GM21423 (cell line): ENCODE measurements at regions not wholly inside any gene's neighbourhood (a gene's known extent, or its start where the extent isn't known, plus 50 kb on each side); places are given as distances from the start of the nearest gene placed in this dataset.

Experiments
- ATAC-seq: cut with Tn5 transposase; IDR thresholded peaks from one replicate; pipeline ENCODE4 v1.9.1; 2021; ENCODE audit warnings: mild to moderate bottlenecking, moderate library complexity; ENCODE audit not compliant: unreplicated experiment

DNA sequence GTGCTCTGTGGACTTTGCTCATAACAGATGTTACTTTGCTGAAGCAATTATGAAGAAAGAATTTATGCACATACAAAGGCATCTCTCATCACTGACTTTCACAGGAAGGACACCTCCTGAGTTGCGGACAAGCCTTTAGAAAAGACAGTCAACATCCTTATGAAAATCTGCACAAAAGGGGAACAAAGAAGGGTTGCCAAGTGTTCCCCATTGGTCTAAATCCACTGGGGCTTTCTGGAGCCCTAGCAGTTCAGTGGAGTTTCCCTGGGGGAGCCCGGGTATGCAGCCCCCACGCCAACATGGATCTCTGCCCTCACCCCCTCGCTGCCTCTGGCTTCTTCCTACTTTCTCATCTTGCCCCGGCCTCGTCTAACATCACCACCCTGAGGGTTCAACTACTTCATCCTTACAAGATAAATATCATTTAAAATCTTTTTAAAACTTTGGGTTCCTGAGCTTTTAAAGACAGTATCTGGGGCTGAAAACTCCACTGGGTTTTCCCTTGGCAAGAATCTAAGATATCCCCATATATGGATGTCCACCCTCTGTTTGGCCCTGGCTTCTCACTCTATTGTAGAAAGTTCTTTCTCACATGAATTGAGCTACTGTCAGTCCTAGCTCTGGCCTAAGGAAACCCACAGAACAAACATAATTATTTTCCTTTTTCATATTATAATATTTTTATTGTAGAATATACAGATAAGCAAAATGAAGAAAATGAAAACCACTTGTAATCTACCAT, 207.9 kb upstream of the RGMA start:
- no peak for ATAC-seq

- no peak for ATAC-seq
Observed at GRCh38 chr15:93294896-93295295, 205.9 kb upstream of the RGMA start.

DNA sequence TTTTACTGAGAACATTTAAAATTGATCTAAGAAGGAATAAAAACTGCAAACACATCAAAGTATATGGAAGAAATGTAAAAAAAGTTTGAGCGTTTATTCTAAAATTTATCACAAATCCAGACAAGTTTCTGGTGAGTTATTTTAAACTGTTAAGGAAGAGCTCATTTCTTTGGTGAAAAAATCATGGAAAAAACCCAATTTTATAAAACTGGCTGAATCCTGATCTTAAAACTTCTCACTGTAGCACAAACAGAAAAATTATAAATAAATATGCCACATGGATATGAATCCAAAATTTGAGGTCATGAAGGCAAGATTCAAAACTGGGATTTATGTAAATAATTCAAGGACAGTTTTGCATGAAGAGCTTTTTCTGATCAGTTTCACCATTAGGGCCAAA, 205.1 kb upstream of the RGMA start:
- no peak for ATAC-seq

DNA sequence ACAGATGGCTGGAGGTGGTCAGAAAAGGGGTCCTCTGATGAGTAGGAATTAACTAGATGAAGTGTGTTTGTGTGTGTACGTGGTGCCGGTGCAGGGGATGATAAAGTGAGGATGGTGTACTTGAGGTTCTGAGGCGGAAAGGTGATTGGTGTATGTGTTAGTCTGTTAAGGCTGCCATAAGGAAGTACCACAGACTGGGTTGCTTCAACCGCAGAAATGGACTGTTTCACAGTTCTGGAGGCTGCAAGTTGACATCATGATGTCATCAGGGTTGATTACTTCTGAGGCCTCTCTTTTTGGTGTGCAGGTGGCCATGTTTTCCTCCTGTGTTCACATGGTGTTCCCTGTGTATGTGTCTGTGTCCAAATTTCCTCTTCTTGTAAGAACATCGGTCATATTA, 202.4 kb upstream of the RGMA start:
- no peak for ATAC-seq

GRCh38 chr15:93290618-93290946, 201.6 kb upstream of the RGMA start:
- ATAC-seq, result no peak

GRCh38 chr15:93289941-93290617, 201.1 kb upstream of the RGMA start:
- ATAC-seq, result no peak

GRCh38 chr15:93288728-93289294, 199.8 kb upstream of the RGMA start:
- ATAC-seq, result no peak

GRCh38 chr15:93286446-93286845, 197.4 kb upstream of the RGMA start:
- no peak for ATAC-seq

GRCh38 chr15:93283854-93284253, 194.8 kb upstream of the RGMA start:
- no peak for ATAC-seq

GRCh38 chr15:93282808-93283207, 193.8 kb upstream of the RGMA start:
- ATAC-seq, result no peak

- no peak for ATAC-seq
Observed at GRCh38 chr15:93278783-93279182, 189.8 kb upstream of the RGMA start.

DNA sequence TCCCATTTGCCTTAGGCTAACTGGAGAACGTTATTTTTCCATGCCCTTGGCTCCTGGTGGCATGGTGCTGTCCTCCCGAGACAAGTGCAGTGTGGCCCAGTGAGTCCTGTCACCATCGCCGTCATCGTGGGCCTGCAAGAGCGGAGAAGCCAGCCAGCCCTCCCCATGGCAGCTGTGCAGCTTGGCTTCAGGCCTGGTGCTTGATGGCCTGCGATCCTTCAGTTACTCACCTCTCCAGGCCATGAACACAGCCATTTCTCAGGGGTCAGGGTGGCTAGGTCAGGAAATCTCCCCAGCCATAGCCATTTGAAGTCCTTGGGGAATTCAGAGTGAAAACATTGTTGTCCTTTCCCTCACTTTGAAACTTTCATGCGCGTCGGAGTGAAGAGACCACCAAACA, 189.0 kb upstream of the RGMA start:
- ATAC-seq, result no peak

DNA sequence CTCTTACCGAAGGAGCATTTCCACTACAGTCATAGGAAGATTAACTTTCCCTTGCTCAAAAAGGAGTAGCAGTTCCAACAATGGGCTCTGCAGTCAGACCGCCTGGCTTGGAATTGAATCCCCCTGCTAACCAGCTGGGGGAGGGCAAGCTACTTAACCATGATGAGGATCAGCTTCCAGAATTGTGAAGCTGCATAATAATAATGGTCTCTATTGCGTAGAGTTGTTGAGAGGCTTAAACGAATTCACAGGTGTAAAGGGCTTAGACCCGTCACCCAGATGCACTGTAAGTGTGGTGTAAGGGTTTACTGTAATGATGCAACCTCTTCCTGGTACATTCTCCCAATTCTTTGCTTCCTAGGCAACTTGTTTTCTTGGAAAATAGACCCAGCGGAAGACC, 185.2 kb upstream of the RGMA start:
- ATAC-seq, result no peak

DNA sequence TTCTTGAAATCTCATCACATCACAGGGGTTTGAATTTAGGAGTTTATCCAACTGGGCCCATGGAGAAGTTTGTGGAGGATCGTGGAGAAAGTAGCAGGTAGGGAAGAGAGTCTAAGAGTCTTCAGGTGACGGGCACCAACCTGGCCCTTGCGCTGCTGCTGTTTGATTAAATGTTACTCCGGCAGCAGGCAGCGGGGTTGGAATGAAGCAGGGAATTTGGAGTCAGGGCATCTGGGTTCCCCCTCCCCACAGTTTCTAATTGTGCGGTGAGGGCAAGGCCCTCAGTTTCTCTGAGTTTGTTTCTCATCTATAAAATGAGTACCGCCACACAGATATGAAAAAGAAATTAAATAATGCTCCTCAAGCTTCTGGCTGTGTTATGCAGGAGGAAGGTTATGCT, 182.9 kb upstream of the RGMA start:
- ATAC-seq, result no peak

DNA sequence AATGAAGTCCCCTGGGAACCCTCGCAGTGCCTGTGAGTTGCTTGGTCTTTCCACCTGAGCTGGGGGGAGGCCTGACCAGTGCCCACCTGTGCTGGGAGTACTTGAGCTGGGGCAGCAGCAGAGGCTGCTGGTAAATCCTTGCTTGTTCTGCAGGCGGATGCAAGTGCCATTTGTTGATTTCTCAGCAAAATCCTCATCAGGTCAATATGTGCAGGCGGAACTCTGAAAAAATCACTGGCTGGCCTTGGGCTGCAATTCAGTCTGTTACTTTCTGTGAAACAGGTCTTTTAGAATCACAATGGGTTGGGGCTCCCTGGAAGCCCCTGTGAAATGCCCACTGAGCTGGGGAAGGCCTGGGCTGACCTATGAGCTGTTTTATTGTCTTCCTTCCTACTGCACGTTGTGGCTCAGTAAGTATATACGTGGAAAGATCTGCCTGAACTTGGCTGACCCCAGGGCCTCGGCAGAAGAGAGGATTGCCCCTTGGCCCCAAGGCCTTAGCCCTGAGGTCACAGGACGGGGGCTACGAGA, 182.0 kb upstream of the RGMA start:
- no peak for ATAC-seq

- ATAC-seq, result no peak
Observed at GRCh38 chr15:93268066-93268465, 179.1 kb upstream of the RGMA start.

GRCh38 chr15:93266291-93266690, 177.3 kb upstream of the RGMA start:
- ATAC-seq, result no peak

GRCh38 chr15:93265111-93265556, 176.1 kb upstream of the RGMA start:
- ATAC-seq, result no peak

DNA sequence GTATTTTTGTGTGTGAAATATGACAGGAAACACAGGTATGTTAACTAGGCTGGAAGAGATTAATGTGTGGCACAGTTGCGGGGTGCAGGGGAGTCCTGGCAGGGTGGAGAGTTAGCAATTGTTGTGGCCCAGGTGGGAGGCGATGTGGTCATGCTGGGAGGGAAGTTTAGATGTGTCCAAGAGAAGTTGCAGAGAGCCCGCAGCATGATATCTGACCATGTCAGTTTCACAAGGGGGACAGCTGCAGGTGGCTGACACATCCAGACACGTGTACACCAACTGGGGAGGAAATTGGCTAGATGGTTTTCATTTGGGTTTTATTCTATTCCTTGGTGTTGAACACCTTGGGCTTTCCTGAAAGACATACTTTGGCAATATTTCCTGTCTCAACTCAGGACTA, 172.8 kb upstream of the RGMA start:
- ATAC-seq, result no peak

GRCh38 chr15:93257920-93258319, 168.9 kb upstream of the RGMA start:
- no peak for ATAC-seq

DNA sequence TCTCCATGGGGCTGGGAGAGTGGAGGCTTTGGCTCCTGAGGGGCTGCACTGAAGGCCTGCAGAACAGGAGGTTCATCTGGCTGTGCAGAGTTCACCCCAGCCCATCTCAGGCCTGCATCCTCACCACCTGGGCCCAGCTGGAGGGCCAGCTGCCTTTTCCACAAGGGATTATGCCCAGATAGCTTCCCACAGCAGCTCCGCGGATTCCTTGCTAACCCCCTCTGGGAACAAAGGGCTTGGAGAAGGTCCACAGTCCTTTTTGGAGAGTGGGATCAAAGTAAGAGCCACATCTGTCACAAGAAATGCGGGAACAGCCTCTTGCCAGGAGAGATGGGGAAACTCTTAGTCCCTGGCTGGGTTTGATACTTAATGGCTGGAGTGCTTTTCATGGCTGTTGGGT, 164.7 kb upstream of the RGMA start:
- ATAC-seq, result no peak

DNA sequence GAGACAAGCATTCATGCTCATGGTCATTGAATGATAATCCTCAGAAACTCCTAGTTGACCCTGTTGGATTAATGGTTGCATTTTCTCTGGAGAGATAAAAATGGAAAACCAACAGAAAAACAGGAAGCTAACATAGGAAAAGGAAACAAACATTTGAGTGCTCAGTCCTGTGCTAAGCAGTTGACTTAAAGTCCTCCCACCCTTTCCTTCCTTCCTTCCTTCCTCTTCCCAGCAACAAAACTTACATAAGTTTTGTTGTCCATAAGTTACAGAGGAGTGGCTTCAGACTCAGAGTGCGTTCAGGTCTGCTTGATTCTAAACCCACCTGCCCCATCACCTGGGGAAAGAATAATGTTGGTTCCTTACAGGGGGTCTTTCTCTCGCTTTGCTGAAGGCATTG, 163.8 kb upstream of the RGMA start:
- ATAC-seq, result no peak
